EH (cell line): ENCODE measurements at regions not wholly inside any gene's neighbourhood (a gene's known extent, or its start where the extent isn't known, plus 50 kb on each side); places are given as distances from the start of the nearest gene placed in this dataset.

ENCODE experiments used
- DNase-seq: peaks from one replicate; pipeline ENCODE4 v3.0.0-alpha.2; 2015; ENCODE audit warnings: low read depth

GRCh38 chr9:79259858-79260257 is 311.9 kb upstream of the TLE4 start:
- no peak for DNase-seq

- DNase-seq = peak; percentile 78
These were observed 308.1 kb upstream of the TLE4 start for GRCh38 chr9:79263628-79264027.

- peak; percentile 29 for DNase-seq
These were observed 307.7 kb upstream of the TLE4 start for GRCh38 chr9:79264041-79264440.

GRCh38 chr9:79264511-79265355 is 307.0 kb upstream of the TLE4 start:
- DNase-seq = peak; percentile 59

GRCh38 chr9:79266986-79267385 is 304.8 kb upstream of the TLE4 start:
- peak; percentile 64 for DNase-seq

GRCh38 chr9:79268806-79269205 is 303.0 kb upstream of the TLE4 start:
- DNase-seq = no peak

- DNase-seq = peak; percentile 8
These were observed 298.5 kb upstream of the TLE4 start for GRCh38 chr9:79273311-79273710.

- DNase-seq = no peak
These were observed 292.4 kb upstream of the TLE4 start for GRCh38 chr9:79279356-79279755.

- DNase-seq = no peak
These were observed 291.1 kb upstream of the TLE4 start for GRCh38 chr9:79280691-79281090.

- no peak for DNase-seq
These were observed 287.7 kb upstream of the TLE4 start for GRCh38 chr9:79284081-79284480.

- no peak for DNase-seq
These were observed 284.6 kb upstream of the TLE4 start for GRCh38 chr9:79286992-79287707.

- peak; percentile 51 for DNase-seq
These were observed 284.0 kb upstream of the TLE4 start for GRCh38 chr9:79287708-79288290.

- peak; percentile 21 for DNase-seq
These were observed 281.9 kb upstream of the TLE4 start for GRCh38 chr9:79289856-79290255.

GRCh38 chr9:79292731-79293280 is 279.0 kb upstream of the TLE4 start:
- DNase-seq = no peak

- DNase-seq = no peak
These were observed 271.7 kb upstream of the TLE4 start for GRCh38 chr9:79300068-79300467.

- no peak for DNase-seq
These were observed 270.7 kb upstream of the TLE4 start for GRCh38 chr9:79301085-79301484.

GRCh38 chr9:79301551-79302391 is 270.0 kb upstream of the TLE4 start:
- DNase-seq = peak; percentile 11

- DNase-seq = no peak
These were observed 269.2 kb upstream of the TLE4 start for GRCh38 chr9:79302569-79302968.

- peak; percentile 20 for DNase-seq
These were observed 263.8 kb upstream of the TLE4 start for GRCh38 chr9:79308012-79308411.

- no peak for DNase-seq
These were observed 258.9 kb upstream of the TLE4 start for GRCh38 chr9:79312686-79313421.

GRCh38 chr9:79325501-79325900 is 246.3 kb upstream of the TLE4 start:
- DNase-seq = peak; percentile 67
